ENCODE measurements at regions not wholly inside any gene's neighbourhood (a gene's known extent, or its start where the extent isn't known, plus 50 kb on each side); places are given as distances from the start of the nearest gene placed in this dataset.
"Not testable (repeated sequence)": the region's sequence is repeated elsewhere in the genome, so short reads cannot be mapped to it uniquely, and the experiment has no call there.

DNA sequence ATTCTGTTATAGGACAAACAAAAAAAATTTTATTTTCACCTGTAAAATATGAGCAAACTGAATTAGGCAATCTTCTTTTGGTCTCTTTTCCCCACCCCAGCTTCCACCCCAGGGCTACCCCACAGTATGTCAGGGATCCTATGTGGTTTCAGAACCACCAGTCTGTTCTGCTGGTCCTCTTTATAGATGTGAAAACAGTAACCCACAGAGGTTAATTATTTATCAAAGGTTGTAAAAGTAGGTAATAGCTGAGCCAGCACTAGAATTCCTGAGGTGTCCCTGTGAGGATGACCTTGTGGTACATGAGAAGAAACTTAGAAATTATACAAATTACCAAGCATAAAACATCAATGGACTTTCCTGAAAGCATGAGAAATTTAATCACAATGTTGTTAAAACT is 428.7 kb downstream of the CNTNAP4 start:
- TF ChIP-seq EZH2phosphoT487 (conservative IDR thresholded peaks at IDR 0.05; ENCODE audit: low read length): no peak
- Histone ChIP-seq H3F3A (ENCODE audit: insufficient read depth) (no peaks in the 10 kb centered on the region), H3K36me3 (ENCODE audit: low read length) (no peaks in the 10 kb centered on the region)

GRCh38 chr16:76713191-76713590 is 436.0 kb downstream of the CNTNAP4 start:
- no peaks in the 10 kb centered on the region for H3K9me3 ChIP-seq (ENCODE audit: insufficient read depth, low read length)
- no peaks in the 10 kb centered on the region for H3K79me2 ChIP-seq (ENCODE audit: insufficient read depth, low read length)
- no peaks in the 10 kb centered on the region for H3K9me2 ChIP-seq (replicated peaks; ENCODE audit: insufficient read depth, low read length)
- TF ChIP-seq EZH2phosphoT487 (conservative IDR thresholded peaks at IDR 0.05; ENCODE audit: low read length) (no peak), CTCF (IDR thresholded peaks at IDR 0.05; ENCODE audit: insufficient read depth, low read length, poor library complexity, severe bottlenecking) (no peak)
- H3K36me3 ChIP-seq (ENCODE audit: low read length): no peaks in the 10 kb centered on the region
- no peak overlapping the region for H3K4me3 ChIP-seq (ENCODE audit: insufficient read depth, low read length, poor library complexity, severe bottlenecking)
- H3F3A ChIP-seq (ENCODE audit: insufficient read depth): no peaks in the 10 kb centered on the region
- no peaks in the 10 kb centered on the region for H3K27me3 ChIP-seq (ENCODE audit: low read length)
- H3K9ac ChIP-seq (ENCODE audit: low read length): no peak overlapping the region
- H2AFZ ChIP-seq (ENCODE audit: low read depth, low read length, severe bottlenecking): no peak overlapping the region
- H4K20me1 ChIP-seq (ENCODE audit: low read depth, low read length): no peaks in the 10 kb centered on the region
- no peak overlapping the region for H3K27ac ChIP-seq (ENCODE audit: low read depth, low read length)
- H3K4me2 ChIP-seq (ENCODE audit: low read depth, low read length, poor library complexity, severe bottlenecking): no peak overlapping the region

More for the DNA sequence above, 428.7 kb downstream of the CNTNAP4 start:
- Histone ChIP-seq H3K27me3 (ENCODE audit: low read length) (no peaks in the 10 kb centered on the region), H3K79me2 (ENCODE audit: insufficient read depth, low read length) (no peaks in the 10 kb centered on the region), H3K4me3 (ENCODE audit: insufficient read depth, low read length, poor library complexity, severe bottlenecking) (no peak overlapping the region), H3K9me2 (replicated peaks; ENCODE audit: insufficient read depth, low read length) (no peaks in the 10 kb centered on the region), H2AFZ (ENCODE audit: low read depth, low read length, severe bottlenecking) (no peak overlapping the region), H3K27ac (ENCODE audit: low read depth, low read length) (no peak overlapping the region), H3K9me3 (ENCODE audit: insufficient read depth, low read length) (no peaks in the 10 kb centered on the region), H3K4me2 (ENCODE audit: low read depth, low read length, poor library complexity, severe bottlenecking) (no peak overlapping the region), H4K20me1 (ENCODE audit: low read depth, low read length) (no peaks in the 10 kb centered on the region), H3K9ac (ENCODE audit: low read length) (no peak overlapping the region)

DNA sequence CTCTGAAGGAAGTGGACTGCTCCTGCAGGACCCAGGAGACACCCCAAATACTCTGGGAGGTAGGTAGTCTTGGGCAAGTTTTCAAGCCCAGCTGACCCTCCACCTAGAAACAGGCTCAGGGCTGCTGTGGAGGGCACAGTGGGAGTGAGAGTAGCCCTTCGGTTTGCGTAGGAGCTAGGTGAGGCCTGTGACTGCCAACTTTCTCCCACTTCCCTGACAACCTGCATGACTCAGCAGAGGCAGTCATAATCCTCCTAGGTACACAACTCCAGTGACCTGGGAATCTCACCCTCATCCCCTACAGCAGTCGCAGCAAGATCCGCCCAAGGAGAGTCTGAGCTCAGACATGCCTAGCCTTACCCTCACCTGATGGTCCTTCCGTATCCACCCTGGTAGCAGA is 439.1 kb downstream of the CNTNAP4 start:
- H3K36me3 ChIP-seq (ENCODE audit: low read length); H3F3A ChIP-seq (ENCODE audit: insufficient read depth); H3K9me3 ChIP-seq (ENCODE audit: insufficient read depth, low read length); H3K79me2 ChIP-seq (ENCODE audit: insufficient read depth, low read length); H3K4me3 ChIP-seq (ENCODE audit: insufficient read depth, low read length, poor library complexity, severe bottlenecking); H3K27ac ChIP-seq (ENCODE audit: low read depth, low read length); H3K4me2 ChIP-seq (ENCODE audit: low read depth, low read length, poor library complexity, severe bottlenecking); H3K27me3 ChIP-seq (ENCODE audit: low read length); H3K9me2 ChIP-seq (replicated peaks; ENCODE audit: insufficient read depth, low read length); H3K9ac ChIP-seq (ENCODE audit: low read length); H2AFZ ChIP-seq (ENCODE audit: low read depth, low read length, severe bottlenecking); H4K20me1 ChIP-seq (ENCODE audit: low read depth, low read length): not testable (repeated sequence)

- no peaks in the 10 kb centered on the region for H3K79me2 ChIP-seq (ENCODE audit: insufficient read depth, low read length)
- no peak overlapping the region for H3K9ac ChIP-seq (ENCODE audit: low read length)
- H3K4me3 ChIP-seq (ENCODE audit: insufficient read depth, low read length, poor library complexity, severe bottlenecking): no peak overlapping the region
- H3K9me3 ChIP-seq (ENCODE audit: insufficient read depth, low read length): no peaks in the 10 kb centered on the region
- H3K27me3 ChIP-seq (ENCODE audit: low read length): no peaks in the 10 kb centered on the region
- H3K9me2 ChIP-seq (replicated peaks; ENCODE audit: insufficient read depth, low read length): no peaks in the 10 kb centered on the region
- H4K20me1 ChIP-seq (ENCODE audit: low read depth, low read length): no peaks in the 10 kb centered on the region
- TF ChIP-seq CTCF (IDR thresholded peaks at IDR 0.05; ENCODE audit: insufficient read depth, low read length, poor library complexity, severe bottlenecking) (no peak), EZH2phosphoT487 (conservative IDR thresholded peaks at IDR 0.05; ENCODE audit: low read length) (no peak)
- no peaks in the 10 kb centered on the region for H3K36me3 ChIP-seq (ENCODE audit: low read length)
- no peak overlapping the region for H3K27ac ChIP-seq (ENCODE audit: low read depth, low read length)
- no peaks in the 10 kb centered on the region for H3F3A ChIP-seq (ENCODE audit: insufficient read depth)
- no peak overlapping the region for H2AFZ ChIP-seq (ENCODE audit: low read depth, low read length, severe bottlenecking)
- H3K4me2 ChIP-seq (ENCODE audit: low read depth, low read length, poor library complexity, severe bottlenecking): no peak overlapping the region
These were observed 447.0 kb downstream of the CNTNAP4 start for GRCh38 chr16:76724181-76724580.

Measured in SU-DHL-6 (cell line).